Pancreas (tissue), 10 donors: ENCODE measurements at regions not wholly inside any gene's neighbourhood (a gene's known extent, or its start where the extent isn't known, plus 50 kb on each side); places are given as distances from the start of the nearest gene placed in this dataset.

Experiments used
- ATAC-seq, 4 donors: fragments of 200-7000 bp; cut with Tn5 transposase; one replicate each; pipeline versions ENCODE4 v1.8.0 to v1.9.1; 2020; ENCODE audit warnings: mild to moderate bottlenecking in 4 of 4, moderate library complexity in 4 of 4
- DNase-seq, 6 donors: peaks; one replicate each; pipeline ENCODE4 v3.0.0-alpha.2; 2020
- FAIRE-seq: peaks from 2 replicates; lab custom pipeline; 2012; peaks lifted over from hg19 to GRCh38; lab: Jason Lieb, UNC
- H3K27ac ChIP-seq, 4 donors: fragments of 200-600 bp; sonication (generic); 1 replicate in 3 of 4; 2 replicates in 1 of 4; pipeline versions ENCODE4 v1.5.0 to v1.8.0; 2020
- H3K27me3 ChIP-seq, 4 donors: fragments of 200-600 bp; one replicate each; pipeline ENCODE4 v1.8.0; 2021
- H3K36me3 ChIP-seq, 3 donors: fragments of 200-600 bp; sonication (generic) in 1 of 3; one replicate each; pipeline versions ENCODE4 v1.5.0 to v1.8.0; 2020 to 2021
- H3K4me1 ChIP-seq, 3 donors: fragments of 200-600 bp; one replicate each; pipeline ENCODE4 v1.8.0; 2021
- H3K4me3 ChIP-seq, 4 donors: fragments of 200-600 bp; sonication (generic) in 2 of 4; one replicate each; pipeline versions ENCODE4 v1.5.0 to v1.8.0; 2020 to 2021
- H3K9me3 ChIP-seq, 4 donors: fragments of 200-600 bp; one replicate each; pipeline ENCODE4 v1.8.0; 2021
- CTCF ChIP-seq, 4 donors: fragments of 200-600 bp; sonication (generic) in 3 of 4; IDR thresholded peaks; one replicate each; pipeline versions ENCODE4 v1.5.0 to v1.8.0; 2021; ENCODE audit warnings: antibody characterized with exemption in 4 of 4
- WGBS, 2 donors: extraction: QIAGEN DNeasy Blood & Tissue Kit; methylation state at CpG; one replicate each; pipeline ENCODE4 v1.1.7; 2013; 5-methylcytosine and 5-hydroxymethylcytosine counted together
- intact Hi-C, 3 donors: fragments of 100-400 bp; cut with DNase I; formaldehyde crosslinking; loops; one replicate each; pipeline versions ENCODE4 v1.11.1 to v1.14.2; 2022
- donor health status: healthy with polysubstance abuse.
- donor health status: DM: no; HTN: no; CAD: no; lungs with moderate emphysema.
- donor health status: DM: no; HTN: no; CAD: no.
- donor health status: control.
- donor health status: control.
- donor health status: Bipolar disorder and iron deficiency.
- donor health status: DM: yes; HTN: yes; CAD: no.
- donor health status: DM: no; HTN: no; CAD: no.
- donor health status: DM: no; HTN: no; CAD: no.
- donor health status: DM: yes; HTN: yes; CAD: no.

DNA sequence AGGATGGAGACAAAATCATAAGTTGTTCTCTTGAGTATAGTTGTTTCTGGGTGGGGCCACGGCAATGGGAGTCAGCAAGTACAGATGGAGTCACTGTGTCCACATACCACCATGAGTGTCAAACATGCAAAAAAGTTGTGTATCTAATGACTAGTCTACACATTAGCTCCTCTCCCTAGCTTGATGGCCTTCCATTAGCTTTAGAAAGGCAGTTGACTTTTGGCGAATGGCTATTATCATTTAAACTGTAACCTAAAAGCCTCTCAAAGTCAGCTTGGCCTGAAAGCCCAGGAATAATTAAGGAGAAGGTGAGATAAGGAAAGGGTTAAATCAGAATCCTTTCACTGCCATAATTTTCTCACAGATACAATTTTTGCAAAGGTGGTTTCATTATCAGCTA is 95.5 kb upstream of the MEOX2 start:
- Histone ChIP-seq H3K27me3 (no peaks in the 10 kb centered on the region), H3K36me3 (no peaks in the 10 kb centered on the region), H3K27ac (no peak overlapping the region), H3K4me3 (no peak overlapping the region), H3K4me1 (no peaks in the 10 kb centered on the region), H3K9me3 (no peaks in the 10 kb centered on the region)
- no peak for ATAC-seq
- intact Hi-C loops = no loop called here
- no peak for FAIRE-seq
- DNase-seq = no peak
- WGBS, 2 donors = 40 to 47% methylated on average over 2 of the region's 2 CpGs
- no peak for TF ChIP-seq CTCF (IDR thresholded peaks at IDR 0.05)

GRCh38 chr7:15780271-15780670 is 93.8 kb upstream of the MEOX2 start:
- no peak for TF ChIP-seq CTCF (IDR thresholded peaks at IDR 0.05)
- FAIRE-seq = no peak
- Histone ChIP-seq H3K9me3 (no peaks in the 10 kb centered on the region), H3K4me3 (no peak overlapping the region), H3K36me3 (no peaks in the 10 kb centered on the region), H3K27ac (no peak overlapping the region), H3K4me1 (no peaks in the 10 kb centered on the region), H3K27me3 (no peaks in the 10 kb centered on the region)
- 60 to 78% methylated on average over 2 of the region's 2 CpGs for WGBS, 2 donors
- no peak for DNase-seq
- ATAC-seq = no peak
- intact Hi-C loops = no loop called here

GRCh38 chr7:15778191-15778590 is 91.7 kb upstream of the MEOX2 start:
- Histone ChIP-seq H3K4me3 (no peak overlapping the region), H3K27me3 (no peaks in the 10 kb centered on the region), H3K36me3 (no peaks in the 10 kb centered on the region), H3K9me3 (no peaks in the 10 kb centered on the region), H3K27ac (no peak overlapping the region), H3K4me1 (no peaks in the 10 kb centered on the region)
- 31 to 40% methylated on average over 2 of the region's 2 CpGs for WGBS, 2 donors
- FAIRE-seq (no peak), DNase-seq (no peak), ATAC-seq (no peak)
- intact Hi-C loops = no loop called here
- TF ChIP-seq CTCF (IDR thresholded peaks at IDR 0.05) = no peak

GRCh38 chr7:15765753-15766152 is 79.3 kb upstream of the MEOX2 start:
- DNase-seq = no peak
- ATAC-seq = no peak
- WGBS, 2 donors = 62 to 69% methylated on average over 5 of the region's 5 CpGs
- Histone ChIP-seq H3K27me3 (no peaks in the 10 kb centered on the region), H3K4me3 (no peak overlapping the region), H3K36me3 (no peaks in the 10 kb centered on the region), H3K27ac (no peak overlapping the region), H3K9me3 (no peaks in the 10 kb centered on the region), H3K4me1 (no peaks in the 10 kb centered on the region)
- FAIRE-seq = no peak
- intact Hi-C loops = no loop called here
- TF ChIP-seq CTCF (IDR thresholded peaks at IDR 0.05) = no peak

DNA sequence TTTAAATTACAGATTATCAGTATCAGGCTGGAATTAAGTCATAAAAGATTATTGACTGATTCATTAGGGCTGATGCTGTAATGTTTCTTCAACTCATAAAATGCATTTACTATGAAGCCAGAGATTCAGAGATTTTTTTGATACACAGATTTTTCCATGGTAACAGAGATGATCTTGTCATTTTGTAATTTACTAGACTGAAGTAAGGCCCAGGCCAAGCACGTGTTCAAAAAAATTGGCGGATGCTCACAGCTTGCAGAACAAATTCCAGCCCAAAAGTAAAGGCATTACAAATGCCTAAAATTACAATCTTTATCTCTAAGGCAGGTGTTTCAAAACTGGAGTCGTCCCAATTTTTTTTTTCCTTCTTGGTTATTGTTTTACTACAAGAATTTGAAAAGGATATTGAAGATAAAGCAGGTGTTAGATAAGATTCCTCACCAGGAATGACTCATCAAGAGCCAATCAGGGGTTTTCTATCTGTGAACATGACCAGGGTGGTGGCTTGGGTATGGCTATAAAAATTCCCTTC is 78.4 kb upstream of the MEOX2 start:
- TF ChIP-seq CTCF (IDR thresholded peaks at IDR 0.05) = no peak
- Histone ChIP-seq H3K27ac (no peak overlapping the region), H3K27me3 (no peaks in the 10 kb centered on the region), H3K4me1 (no peaks in the 10 kb centered on the region), H3K9me3 (no peaks in the 10 kb centered on the region), H3K4me3 (no peak overlapping the region), H3K36me3 (no peaks in the 10 kb centered on the region)
- no peak for FAIRE-seq
- intact Hi-C loops = no loop called here
- peak in 3 of 4 donors; percentile 45 to 85 (median 49) for ATAC-seq
- DNase-seq = no peak
- WGBS, 2 donors = 9 to 11% methylated on average over 3 of the region's 3 CpGs
